HG03442 (cell line): ENCODE measurements at regions not wholly inside any gene's neighbourhood (a gene's known extent, or its start where the extent isn't known, plus 50 kb on each side); places are given as distances from the start of the nearest gene placed in this dataset.
"Not testable (repeated sequence)": the region's sequence is repeated elsewhere in the genome, so short reads cannot be mapped to it uniquely, and the experiment has no call there.

Source experiments
- ATAC-seq: cut with Tn5 transposase; IDR thresholded peaks from one replicate; pipeline ENCODE4 v1.9.1; 2021; ENCODE audit warnings: mild to moderate bottlenecking, moderate library complexity; ENCODE audit not compliant: unreplicated experiment

DNA sequence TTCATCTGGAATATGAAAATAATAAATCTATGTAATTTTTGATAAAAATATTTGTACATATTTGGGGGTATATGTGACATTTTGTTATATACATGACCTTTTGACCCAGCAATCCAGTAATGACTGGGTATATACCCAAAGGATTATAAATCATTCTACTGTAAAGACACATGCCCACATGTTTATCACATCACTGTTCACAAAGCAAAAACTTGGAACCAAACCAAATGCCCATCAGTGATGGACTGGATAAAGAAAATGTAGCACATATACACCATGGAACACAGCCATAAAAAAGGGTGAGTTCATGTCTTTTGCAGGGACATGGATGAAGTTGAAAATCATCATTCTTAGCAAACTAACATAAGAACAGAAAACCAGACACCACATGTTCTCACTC is 472.1 kb upstream of the DDX18 start:
- ATAC-seq, result no peak

DNA sequence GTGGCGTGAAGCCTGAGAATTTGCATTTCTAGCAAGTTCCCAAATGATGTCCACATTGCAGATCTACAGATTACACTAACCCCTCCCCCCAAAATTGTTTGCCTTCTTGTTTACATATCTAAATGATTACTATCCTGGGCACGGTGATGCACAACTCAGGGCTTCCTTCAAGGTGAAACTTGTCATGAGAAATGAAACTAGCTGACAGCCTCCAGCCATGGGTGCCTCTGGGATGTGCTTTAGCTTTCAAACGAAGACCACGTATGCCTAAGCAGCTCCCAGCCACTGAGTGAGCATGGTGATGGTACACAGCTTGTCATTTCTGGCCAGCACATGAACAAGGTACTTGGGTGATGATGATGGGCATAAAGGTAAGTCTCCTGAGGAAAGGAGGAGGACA is 464.8 kb upstream of the DDX18 start:
- no peak for ATAC-seq

DNA sequence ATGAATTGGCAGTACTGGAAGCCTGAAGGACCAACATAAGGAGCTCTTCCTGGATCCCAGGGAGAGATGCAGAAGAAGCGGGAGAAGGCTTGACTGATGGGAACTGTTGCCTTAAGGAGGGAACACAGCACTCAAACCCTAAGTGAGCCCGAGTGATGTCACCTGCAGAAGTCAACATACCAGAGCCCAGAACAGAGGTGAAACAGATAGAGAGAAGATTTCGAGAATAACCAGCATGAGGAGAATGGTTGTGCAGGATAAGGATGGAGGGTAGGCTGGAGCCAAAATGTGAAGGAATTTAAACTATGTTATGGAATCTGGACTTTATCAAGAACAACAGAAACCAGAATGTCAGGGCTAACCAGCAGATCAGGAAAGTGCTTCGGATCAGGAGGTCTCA is 463.1 kb upstream of the DDX18 start:
- no peak for ATAC-seq

DNA sequence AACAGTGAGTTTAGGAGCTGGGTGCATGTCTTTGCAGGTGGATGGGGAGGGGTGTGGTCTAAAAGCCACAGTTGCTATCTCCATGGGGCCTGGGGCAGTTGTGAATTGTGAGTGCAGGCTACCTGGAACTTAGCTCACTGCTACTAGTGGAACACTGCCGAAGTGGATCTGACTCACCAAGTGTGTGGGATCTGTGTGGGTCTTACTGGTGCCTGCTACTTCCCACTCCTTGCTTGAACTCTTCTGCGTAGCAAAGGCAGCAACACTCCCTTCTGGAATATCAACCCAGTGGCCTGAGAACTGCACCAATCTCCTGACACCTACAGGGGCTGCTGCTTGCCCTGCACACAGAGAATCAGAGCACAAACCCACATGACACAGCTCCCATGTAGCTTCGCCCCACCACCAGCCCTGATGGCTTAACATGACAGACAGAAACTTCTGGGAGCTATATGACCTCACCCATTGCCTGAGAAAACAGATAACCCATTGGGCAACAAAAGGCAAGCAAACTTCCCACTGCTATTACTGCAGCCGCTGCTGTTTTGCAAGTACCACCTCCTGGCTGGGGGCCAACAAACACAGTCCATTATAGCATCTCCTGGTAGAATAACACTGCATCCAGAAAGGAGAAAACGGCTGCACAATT is 455.1 kb upstream of the DDX18 start:
- no peak for ATAC-seq

DNA sequence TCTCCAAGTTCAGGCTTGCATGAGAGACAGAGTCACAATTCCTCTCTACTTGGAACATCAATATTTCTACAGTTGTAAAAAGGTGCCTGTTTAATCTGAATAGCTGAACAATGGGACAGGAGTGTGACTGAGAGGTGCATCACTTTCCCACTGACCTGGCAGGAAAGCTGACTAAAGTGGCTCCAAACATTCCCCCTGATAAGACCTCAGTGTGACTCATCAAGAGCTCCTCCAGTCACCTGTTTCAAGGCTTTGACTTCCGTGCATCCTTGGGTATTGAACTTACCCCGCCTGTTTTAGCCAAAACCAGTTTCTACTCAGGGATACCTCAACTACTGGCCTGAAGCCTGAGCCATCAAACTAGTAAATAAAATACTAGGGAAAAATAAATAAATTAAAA is 453.9 kb upstream of the DDX18 start:
- ATAC-seq, result no peak

DNA sequence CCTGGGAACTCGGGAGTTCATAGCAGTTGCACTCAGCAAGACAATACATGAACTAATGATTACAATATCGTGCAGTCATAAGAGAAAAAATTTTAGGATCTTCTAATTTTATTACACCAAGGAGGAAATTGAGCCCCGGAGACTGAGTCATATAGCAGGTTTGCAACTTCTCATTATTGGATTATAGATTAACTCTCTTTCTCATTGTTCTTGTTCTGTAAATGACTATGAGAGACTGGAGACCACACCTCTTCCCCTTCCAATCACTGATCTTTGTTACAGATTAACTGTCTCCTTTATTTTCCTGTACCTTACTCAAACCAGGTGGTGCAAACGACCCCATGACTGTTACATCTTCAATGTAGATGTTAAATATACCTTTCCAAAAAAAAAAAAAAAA is 435.8 kb upstream of the DDX18 start:
- ATAC-seq, result peak; percentile 76

DNA sequence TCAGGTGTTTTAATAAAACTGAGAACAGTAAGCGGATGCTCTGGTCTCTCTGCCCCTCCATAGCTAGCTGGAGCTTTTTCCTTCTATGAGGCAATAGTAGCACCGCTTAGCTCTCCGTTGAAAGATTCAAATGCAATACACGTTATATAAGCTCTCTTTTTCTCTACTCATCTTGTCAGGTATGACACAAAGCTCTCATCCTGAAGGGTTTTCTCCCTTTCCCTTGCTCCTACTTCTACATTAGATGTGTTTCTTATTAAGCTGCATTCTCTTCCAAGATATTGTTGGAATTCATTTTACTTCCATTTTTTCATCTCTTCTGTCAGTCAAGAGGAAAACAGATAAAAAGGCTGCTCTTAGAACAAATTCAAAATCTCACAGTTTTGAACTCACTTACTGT is 434.6 kb upstream of the DDX18 start:
- no peak for ATAC-seq

DNA sequence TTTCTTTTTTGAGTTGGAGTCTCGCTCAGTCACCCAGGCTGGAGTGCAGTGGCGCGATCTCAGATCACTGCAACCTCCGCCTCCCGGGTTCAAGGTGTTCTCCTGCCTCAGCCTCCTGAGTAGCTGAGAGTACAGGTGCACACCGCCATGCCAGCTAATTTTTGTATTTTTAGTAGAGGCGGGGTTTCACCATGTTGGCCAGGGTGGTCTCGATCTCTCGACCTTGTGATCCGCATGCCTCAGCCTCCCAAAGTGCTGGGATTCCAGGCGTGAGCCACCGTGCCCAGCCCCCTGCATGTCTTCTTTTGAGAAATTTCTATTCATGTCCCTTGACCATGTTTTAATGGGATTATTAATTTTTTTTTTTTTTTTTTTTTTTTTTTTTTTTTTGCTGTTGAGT is 430.5 kb upstream of the DDX18 start:
- not testable (repeated sequence) for ATAC-seq

DNA sequence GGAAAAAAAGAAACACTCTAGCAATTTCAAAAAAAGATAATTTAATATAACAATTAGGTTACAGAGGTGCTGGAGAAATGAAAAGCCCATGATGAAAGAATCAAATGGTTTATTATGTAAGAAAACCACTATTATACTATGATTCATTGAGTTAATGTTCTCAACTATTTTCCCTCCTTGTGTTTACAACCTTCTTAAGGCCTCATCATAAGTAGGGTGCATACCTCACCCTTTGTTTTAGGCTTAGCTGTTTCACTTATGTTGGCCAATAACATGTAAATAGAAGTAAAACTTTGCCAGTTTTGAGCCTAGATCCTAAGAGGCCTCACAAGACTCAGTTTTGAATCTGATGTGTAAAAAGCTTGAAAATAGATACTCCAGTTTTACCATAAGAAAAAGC is 418.3 kb upstream of the DDX18 start:
- no peak for ATAC-seq

DNA sequence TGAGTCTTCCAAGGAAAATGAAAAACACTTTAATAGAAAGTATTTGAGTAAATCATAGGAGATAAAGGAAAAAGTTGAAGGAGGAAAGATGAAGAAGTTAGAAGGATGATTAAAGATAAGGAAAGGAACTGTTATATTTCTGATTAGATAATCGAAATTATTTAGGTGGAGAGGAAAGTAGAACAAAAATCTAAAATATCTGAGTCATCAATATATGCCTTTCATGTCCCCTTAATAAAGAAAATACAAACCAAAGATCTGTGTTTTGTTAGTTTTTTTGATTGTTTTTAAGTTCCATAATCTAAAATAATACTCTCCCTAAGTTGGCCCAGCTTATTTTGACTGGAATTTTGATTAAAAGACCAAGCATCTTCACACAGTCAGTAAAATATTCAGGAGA is 412.9 kb upstream of the DDX18 start:
- no peak for ATAC-seq

DNA sequence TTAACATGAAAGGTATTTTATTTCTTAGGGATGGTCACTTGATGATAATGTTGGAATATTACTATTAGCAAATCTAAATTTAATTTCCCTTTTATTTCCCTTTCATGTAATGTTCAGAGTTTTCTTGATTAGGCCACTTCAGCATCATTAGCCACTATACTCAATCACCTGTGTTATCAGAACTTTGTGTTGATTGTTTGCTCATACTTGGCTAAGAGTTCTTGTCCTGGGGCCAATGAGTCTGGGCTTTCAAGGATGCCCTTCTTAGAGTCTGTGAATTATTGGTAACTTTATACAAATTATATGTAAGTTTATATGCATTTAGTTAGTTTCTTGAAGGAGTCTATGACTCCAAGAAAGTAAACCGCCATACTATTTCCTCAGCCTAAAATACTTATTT is 408.0 kb upstream of the DDX18 start:
- ATAC-seq, result no peak

DNA sequence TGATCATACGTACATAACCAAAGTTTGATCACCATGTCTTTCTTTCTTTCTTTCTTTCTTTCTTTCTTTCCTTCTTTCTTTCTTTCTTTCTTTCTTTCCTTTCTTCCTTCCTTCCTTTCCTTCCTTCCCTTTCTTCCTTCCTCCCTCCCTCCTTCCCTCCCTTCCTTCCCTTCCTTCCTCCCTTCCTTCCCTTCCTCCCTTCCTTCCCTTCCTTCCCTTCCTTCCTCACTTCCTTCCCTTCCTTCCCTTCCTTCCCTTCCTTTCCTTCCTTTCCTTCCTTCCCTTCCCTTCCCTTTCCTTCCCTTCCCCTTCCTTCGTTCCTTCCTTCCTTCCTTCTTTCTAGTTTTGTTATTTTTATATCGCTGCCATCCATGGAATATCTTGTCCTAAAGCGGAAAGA is 406.7 kb upstream of the DDX18 start:
- ATAC-seq, result no peak

DNA sequence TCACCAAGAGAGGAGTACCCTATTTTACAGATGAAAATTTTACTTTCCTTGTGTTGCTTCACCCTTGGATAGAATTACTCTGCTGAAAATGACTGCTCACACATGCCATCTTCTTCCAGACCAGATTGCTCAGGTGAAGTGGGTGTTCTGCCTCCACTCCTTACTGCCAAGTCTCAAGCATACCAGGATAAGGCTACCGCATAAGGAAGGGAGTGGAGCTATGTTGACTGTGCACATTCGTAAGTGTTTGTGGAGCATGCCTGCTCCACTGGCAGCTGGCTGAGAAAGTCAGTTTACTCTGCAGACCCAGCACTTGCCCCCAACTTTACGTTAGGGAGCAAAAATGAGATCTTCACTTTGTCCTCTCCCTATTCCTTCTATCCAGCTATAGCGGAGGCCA is 405.0 kb upstream of the DDX18 start:
- no peak for ATAC-seq

DNA sequence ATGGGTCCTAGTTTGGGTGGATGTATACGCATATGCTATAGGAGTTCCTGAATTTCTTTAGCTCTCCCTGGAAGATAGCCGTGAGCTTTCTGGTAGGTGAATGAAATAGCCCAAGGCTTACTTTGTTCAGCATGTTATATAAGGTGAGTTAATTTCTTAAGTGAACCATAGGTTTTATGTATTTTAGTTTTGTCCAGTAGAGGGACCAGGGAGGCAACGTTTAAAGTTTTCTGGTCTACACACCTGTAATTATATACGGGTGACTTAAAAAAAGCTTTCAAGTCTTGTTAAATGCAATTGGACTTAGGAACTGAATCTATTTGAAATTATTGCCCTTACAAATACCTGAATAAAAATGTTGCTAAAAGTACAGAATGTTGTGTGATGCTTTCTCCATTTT is 402.5 kb upstream of the DDX18 start:
- no peak for ATAC-seq

DNA sequence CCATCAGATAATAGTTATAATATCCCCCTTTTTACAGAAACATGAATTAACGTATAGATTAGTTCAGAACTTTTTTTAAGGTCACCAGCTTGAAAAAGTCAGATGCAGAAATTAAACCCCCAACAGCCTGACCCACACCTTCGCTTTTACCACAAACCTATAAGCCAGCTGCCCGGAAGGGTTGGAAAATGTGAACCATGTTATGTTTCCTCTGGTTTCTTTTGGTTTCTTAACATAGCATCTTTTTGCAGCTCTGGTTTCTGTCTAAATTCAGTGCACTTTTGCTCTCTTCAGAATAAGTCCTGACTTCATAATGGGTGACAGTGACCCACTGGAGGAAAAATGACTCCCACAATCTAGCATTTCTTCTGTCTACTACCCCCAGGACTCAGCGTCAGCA is 381.7 kb upstream of the DDX18 start:
- no peak for ATAC-seq

DNA sequence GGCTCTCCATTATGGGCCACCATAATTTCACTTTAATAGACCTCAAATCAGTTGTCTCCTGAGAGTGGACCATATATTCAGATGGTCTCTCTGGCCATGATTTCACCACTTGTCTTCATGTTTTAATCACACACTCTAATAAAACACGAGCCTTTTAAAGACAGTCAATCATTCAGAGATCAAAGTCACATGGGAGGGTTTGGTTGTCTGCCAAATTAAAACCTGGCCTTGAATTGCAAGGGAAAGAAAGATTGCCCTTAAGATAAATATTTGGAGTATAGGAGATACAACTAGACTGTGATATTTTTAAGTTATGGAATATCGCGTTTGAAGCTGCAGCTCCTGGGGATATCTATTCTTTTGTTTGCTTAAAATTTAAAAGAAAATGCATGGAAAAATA is 377.8 kb upstream of the DDX18 start:
- no peak for ATAC-seq

DNA sequence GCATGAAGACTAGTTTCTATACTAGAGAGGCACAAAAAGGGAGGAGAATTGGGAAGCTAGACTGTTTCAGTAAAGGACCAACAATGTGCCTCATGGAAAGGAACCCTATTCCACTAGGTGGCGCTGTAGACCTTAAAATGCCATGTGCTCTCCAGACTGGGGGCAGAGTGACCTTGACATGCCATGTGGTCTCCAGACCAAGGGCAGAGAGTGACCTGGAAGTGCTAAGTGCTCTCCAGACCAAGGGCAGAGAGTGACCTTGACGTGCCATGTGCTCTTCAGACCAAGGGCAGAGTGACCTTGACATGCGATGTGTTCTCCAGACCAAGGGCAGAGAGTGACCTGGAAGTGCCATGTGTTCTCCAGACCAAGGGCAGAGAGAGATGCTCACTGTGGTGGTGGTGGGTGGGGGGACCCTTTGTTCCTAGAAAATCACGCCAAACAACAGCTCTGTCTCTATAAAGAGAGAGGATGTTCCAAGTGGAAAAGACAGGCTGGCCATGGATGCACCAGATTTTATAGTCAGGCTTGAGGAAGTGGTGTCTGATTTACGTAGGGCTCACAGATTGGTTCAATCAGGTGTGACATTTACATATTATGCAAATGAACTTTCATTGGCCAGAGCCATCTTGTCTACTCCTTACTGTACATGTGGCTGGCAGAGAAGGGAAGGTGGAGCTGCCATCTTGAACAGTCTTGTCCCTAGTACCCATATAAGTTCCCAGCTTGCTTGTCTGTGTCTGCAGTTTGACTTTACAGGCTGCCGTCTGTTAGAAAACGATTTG is 344.0 kb upstream of the DDX18 start:
- peak; percentile 64 for ATAC-seq

DNA sequence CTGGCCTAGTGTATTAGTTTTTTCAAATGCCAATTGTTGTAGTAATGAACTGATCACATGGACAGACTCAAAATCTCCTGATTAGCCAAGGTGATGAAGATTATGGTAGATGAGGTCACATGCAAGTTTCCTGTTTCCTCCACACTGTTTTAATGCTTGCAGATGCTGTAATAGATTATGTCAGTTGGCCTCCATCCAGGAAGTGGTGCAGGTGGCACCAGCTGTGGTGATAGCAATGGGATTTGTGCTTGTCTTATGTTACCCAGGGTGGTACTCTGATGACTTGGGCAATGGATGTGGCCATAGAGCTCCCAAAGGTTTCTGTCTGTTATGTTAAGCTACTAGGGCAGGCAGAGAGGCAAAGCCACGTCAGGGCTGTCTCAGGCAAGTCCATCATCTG is 332.9 kb upstream of the DDX18 start:
- ATAC-seq, result no peak

DNA sequence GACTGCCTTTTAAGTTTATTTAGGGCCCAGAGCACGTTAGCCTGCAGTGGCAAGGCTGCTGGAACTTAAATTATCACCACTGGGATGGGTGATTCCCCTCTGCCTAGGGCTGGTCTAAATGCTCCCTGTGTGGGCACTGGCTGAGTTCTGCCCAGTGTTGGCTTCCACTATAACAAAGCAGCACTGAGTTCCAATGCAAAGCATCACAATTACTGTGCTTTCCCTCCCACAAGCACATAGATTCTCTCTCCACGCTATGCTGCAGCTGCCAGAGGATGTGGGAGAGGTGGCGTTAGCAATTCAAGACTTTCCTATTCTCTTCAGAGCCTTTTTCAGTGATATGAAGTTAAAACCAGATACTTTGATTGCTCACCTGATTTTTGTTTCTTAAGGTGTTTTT is 328.9 kb upstream of the DDX18 start:
- no peak for ATAC-seq

DNA sequence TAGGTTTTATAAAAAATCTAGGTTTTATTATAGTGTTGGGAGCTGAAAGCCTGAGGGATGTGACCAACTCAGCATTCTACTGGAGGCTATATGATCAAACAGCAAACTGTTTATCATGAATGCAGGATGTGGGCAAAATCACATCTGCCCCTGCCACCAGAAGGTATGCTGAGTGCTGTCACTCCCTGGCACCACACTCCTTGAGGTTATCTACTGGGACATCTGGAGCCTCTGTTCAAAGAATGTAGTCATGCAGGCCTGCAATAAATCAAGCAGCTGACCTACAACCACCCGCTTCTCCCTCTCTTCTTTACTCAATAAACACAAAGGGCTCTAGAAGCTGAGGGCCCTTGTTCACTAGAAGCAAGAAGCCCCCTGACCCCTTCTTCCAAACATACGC is 328.4 kb upstream of the DDX18 start:
- no peak for ATAC-seq

DNA sequence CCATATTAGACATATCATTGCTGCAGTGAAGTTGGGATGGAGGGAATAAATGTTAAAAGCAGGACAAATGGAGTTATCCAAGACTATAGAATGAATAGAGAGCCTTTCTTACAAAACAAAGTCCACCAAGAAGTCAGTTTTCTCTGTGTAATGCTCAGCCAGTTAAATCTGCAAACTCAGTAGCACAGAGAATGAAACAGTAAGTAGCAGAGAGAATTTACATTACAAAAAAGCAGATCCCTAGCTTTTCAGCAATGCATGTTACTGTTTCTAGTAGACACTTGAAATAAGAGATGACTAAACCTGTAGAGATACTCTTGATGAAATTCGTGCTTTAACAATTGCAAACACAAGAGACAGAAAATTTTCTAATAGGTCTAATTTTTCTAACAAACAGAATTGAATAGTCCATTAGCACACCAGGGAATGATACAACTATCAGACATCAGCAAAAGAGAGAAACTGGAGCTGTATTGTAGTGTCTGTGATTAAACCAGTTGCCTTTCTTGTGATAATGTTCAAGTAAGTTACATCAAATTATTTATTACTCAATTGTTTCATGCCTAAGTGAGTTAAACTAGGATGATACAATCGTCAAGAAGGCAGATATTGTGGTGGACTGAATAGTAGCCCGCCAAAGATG is 322.2 kb upstream of the DDX18 start:
- no peak for ATAC-seq

DNA sequence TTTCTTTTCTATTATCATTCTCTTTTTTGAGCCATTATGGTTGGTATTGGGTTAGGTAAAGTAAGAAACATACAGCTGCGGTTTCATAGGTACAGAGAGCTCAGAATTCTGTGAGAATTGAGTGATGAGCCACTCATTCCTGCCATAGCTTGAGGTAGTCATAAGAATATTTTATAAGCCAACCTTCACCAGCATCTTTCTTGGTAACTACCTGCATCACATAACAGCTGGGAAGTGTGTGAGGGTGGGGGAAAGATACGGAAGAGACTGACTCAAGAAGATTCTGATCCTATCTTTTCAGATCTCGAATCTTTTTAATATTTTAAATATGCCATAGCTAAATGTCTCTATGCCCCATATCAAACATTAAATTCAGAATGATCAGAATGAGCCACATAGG is 313.8 kb upstream of the DDX18 start:
- no peak for ATAC-seq
